Fibroblast of lung (primary cell): ENCODE measurements at regions not wholly inside any gene's neighbourhood (a gene's known extent, or its start where the extent isn't known, plus 50 kb on each side); places are given as distances from the start of the nearest gene placed in this dataset.

ENCODE experiments used
- DNase-seq, 2 donors: peaks; one replicate each; pipeline versions ENCODE4 v3.0.0 to v3.0.0-alpha.2; 2010; ENCODE audit warnings: low read depth in 2 of 2
- H2AFZ ChIP-seq: 2 replicates; pipeline ENCODE4 v1.5.1; 2012; ENCODE audit warnings: low read length, control low read depth, inconsistent platforms
- H3K27ac ChIP-seq: 2 replicates; pipeline ENCODE4 v1.5.1; 2011; ENCODE audit warnings: low read length, control low read depth; ENCODE audit not compliant: insufficient read depth
- H3K27me3 ChIP-seq: 2 replicates; pipeline ENCODE4 v1.5.1; 2011; ENCODE audit warnings: mild to moderate bottlenecking, low read length; ENCODE audit not compliant: control insufficient read depth, insufficient read depth
- H3K36me3 ChIP-seq: 2 replicates; pipeline ENCODE4 v1.5.1; 2011; ENCODE audit warnings: low read length; ENCODE audit not compliant: control insufficient read depth, insufficient read depth
- H3K4me1 ChIP-seq: 2 replicates; pipeline ENCODE4 v1.5.1; 2011; ENCODE audit warnings: low read length; ENCODE audit not compliant: control insufficient read depth, insufficient read depth; ENCODE audit errors: extremely low read depth
- H3K4me2 ChIP-seq: 2 replicates; pipeline ENCODE4 v1.5.1; 2011; ENCODE audit warnings: low read length, control low read depth; ENCODE audit not compliant: insufficient read depth; ENCODE audit errors: extremely low read depth
- H3K4me3 ChIP-seq, 4 experiments: fragments of 200-600 bp in 1 of 4; sonication (generic) in 1 of 4; replicated peaks in 1 of 4; 2 replicates each; pipeline ENCODE4 v1.5.1; 2011 to 2016; ENCODE audit warnings: low read length in 4 of 4, low read depth in 3 of 4, mild to moderate bottlenecking in 3 of 4, control low read depth in 2 of 4, inconsistent platforms in 1 of 4, mixed read lengths in 1 of 4; ENCODE audit not compliant: insufficient read depth in 1 of 4; ENCODE audit errors: control extremely low read depth in 1 of 4
- H3K79me2 ChIP-seq: 2 replicates; pipeline ENCODE4 v1.5.1; 2012; ENCODE audit warnings: mild to moderate bottlenecking, low read length, inconsistent platforms; ENCODE audit not compliant: control insufficient read depth, insufficient read depth
- H3K9ac ChIP-seq: 2 replicates; pipeline ENCODE4 v1.5.1; 2011; ENCODE audit warnings: mild to moderate bottlenecking, low read length, control low read depth; ENCODE audit not compliant: insufficient read depth
- H3K9me3 ChIP-seq: 2 replicates; pipeline ENCODE4 v1.5.1; 2012; ENCODE audit warnings: low read depth, low read length; ENCODE audit not compliant: control insufficient read depth, insufficient read depth
- H4K20me1 ChIP-seq: 2 replicates; pipeline ENCODE4 v1.5.1; 2011; ENCODE audit warnings: low read length; ENCODE audit not compliant: control insufficient read depth, insufficient read depth; ENCODE audit errors: extremely low read depth
- EZH2 ChIP-seq: IDR thresholded peaks from 2 replicates; pipeline ENCODE4 v1.5.1; 2012; ENCODE audit warnings: low read length, control low read depth, mild to moderate bottlenecking; ENCODE audit errors: missing control alignments
- TF ChIP-seq, protein P1 (sequence below), 2 donors: IDR thresholded peaks in 1 of 2; conservative IDR thresholded peaks in 1 of 2; 1 replicate in 1 of 2; 2 replicates in 1 of 2; pipeline ENCODE4 v1.5.1; 2011 to 2012; ENCODE audit warnings: low read length in 2 of 2, control low read depth in 1 of 2, inconsistent platforms in 1 of 2, low read depth in 1 of 2, mild to moderate bottlenecking in 1 of 2

DNA sequence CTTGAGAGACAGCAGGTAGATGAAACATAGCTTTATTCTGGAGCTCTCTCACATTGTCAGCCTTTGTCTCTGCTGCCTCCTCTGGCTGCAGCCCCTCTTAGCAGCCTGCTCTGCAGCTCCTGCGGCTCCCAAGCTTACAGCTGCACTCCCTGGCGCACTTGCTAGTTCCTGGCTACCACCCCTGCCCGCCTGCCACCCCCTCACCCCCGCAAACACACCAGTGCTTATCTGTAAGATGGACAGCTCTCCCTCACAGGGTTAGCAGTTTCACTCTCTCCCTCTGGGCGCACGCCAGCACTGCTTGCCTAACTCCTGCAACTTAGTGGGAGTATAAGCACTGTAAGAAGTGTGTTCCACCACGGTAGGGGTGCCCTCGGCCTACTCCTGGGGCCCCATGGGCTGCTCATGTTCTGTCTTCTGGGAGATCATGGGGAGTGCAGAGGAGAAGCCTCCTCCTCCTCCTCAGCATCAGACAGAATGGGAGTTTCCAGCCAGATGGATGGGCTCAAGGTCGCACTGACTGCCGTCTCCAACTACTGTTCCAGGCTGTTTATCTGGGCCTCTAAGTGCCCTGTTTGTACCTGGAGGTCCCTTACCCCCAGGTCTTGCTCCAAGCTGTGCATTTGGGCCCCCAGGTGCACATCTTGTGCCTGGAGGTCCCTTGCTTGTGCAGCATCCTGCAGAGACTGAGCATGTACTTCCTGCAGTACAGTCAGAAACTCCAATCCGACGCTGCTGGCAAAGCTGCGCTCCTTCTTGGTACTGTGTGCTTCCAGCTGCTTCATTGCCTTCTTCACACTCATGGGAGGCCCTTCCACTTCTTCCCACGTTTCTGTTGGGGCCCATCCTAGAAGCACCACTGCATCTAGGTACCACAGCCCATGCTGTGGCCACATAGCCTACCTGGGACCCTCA, 1388.1 kb downstream of the AMY1C start:
- Histone ChIP-seq H3K9me3 (no peaks in the 10 kb centered on the region), H2AFZ (no peak overlapping the region), H3K4me1 (no peaks in the 10 kb centered on the region), H3K4me3 (no peak overlapping the region), H4K20me1 (no peaks in the 10 kb centered on the region), H3K79me2 (no peaks in the 10 kb centered on the region), H3K9ac (no peak overlapping the region), H3K36me3 (no peaks in the 10 kb centered on the region), H3K27ac (no peak overlapping the region), H3K27me3 (no peaks in the 10 kb centered on the region), H3K4me2 (no peak overlapping the region)
- no peak for DNase-seq
- TF ChIP-seq, protein P1, sequence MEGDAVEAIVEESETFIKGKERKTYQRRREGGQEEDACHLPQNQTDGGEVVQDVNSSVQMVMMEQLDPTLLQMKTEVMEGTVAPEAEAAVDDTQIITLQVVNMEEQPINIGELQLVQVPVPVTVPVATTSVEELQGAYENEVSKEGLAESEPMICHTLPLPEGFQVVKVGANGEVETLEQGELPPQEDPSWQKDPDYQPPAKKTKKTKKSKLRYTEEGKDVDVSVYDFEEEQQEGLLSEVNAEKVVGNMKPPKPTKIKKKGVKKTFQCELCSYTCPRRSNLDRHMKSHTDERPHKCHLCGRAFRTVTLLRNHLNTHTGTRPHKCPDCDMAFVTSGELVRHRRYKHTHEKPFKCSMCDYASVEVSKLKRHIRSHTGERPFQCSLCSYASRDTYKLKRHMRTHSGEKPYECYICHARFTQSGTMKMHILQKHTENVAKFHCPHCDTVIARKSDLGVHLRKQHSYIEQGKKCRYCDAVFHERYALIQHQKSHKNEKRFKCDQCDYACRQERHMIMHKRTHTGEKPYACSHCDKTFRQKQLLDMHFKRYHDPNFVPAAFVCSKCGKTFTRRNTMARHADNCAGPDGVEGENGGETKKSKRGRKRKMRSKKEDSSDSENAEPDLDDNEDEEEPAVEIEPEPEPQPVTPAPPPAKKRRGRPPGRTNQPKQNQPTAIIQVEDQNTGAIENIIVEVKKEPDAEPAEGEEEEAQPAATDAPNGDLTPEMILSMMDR (conservative IDR thresholded peaks at IDR 0.05 in 1 of 2, IDR thresholded peaks at IDR 0.05 in 1 of 2; ENCODE audit: low read depth in 1 of 2, low read length in 2 of 2): peak in 1 of 2 donors; percentile 16
- no peak for TF ChIP-seq EZH2

DNA sequence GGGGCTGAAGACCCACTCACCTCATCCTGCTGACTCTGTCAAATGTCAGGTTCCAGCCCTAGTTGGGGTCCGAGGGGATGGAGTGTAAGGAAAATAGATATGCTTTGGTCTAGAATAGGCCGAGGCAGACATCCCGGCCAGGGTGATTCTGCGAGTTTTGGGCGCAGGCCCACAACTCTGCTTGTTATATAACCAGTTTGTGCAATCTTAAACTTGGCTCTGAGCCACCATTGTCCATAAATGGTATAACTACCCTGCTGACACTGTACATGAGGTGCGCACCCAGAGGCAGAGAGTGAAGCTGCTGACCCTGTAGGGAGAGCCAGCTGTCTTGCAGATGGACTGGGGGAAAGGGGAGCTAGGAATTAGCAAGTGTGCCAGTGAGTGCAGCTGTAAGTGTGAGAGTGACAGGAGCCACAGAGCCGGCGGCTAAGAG, 1388.8 kb downstream of the AMY1C start:
- H3K4me3 ChIP-seq: no peak overlapping the region
- no peaks in the 10 kb centered on the region for H3K27me3 ChIP-seq
- no peak overlapping the region for H3K9ac ChIP-seq
- no peaks in the 10 kb centered on the region for H3K36me3 ChIP-seq
- no peaks in the 10 kb centered on the region for H3K9me3 ChIP-seq
- H2AFZ ChIP-seq: no peak overlapping the region
- no peak overlapping the region for H3K27ac ChIP-seq
- peak in 1 of 2 donors; percentile 10 for DNase-seq
- TF ChIP-seq EZH2: no peak
- TF ChIP-seq, protein P1 (conservative IDR thresholded peaks at IDR 0.05 in 1 of 2, IDR thresholded peaks at IDR 0.05 in 1 of 2; ENCODE audit: low read depth in 1 of 2, low read length in 2 of 2): no peak
- H3K4me2 ChIP-seq: no peak overlapping the region
- no peaks in the 10 kb centered on the region for H3K79me2 ChIP-seq
- H3K4me1 ChIP-seq: no peaks in the 10 kb centered on the region
- no peaks in the 10 kb centered on the region for H4K20me1 ChIP-seq

DNA sequence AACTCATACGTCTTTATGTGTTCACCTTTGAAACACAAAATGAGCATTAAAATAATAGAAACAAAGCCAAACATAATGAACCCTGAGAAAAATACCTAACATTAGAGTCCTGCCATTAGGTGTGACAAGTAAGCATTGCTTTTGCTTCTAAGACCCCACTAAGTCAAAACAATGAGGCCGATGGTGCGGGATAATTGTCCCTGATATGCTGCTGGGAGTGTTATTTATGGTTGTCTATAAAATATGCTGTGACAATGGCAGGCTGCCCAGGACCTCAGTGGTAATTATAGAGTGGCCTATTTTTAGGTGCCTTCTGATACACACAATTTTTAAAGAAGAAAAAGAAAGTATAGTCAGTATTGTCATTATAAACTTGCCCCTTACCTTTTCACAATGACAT, 1423.1 kb downstream of the AMY1C start:
- no peaks in the 10 kb centered on the region for H3K79me2 ChIP-seq
- no peak overlapping the region for H3K27ac ChIP-seq
- H3K4me2 ChIP-seq: no peak overlapping the region
- H4K20me1 ChIP-seq: no peaks in the 10 kb centered on the region
- no peak overlapping the region for H3K9ac ChIP-seq
- no peak for DNase-seq
- TF ChIP-seq, protein P1 (conservative IDR thresholded peaks at IDR 0.05 in 1 of 2, IDR thresholded peaks at IDR 0.05 in 1 of 2; ENCODE audit: low read depth in 1 of 2, low read length in 2 of 2): no peak
- no peak for TF ChIP-seq EZH2
- H3K4me1 ChIP-seq: no peaks in the 10 kb centered on the region
- no peaks in the 10 kb centered on the region for H3K36me3 ChIP-seq
- H3K27me3 ChIP-seq: no peaks in the 10 kb centered on the region
- H2AFZ ChIP-seq: no peak overlapping the region
- H3K4me3 ChIP-seq: no peak overlapping the region
- no peaks in the 10 kb centered on the region for H3K9me3 ChIP-seq
